ENCODE measurements at regions not wholly inside any gene's neighbourhood (a gene's known extent, or its start where the extent isn't known, plus 50 kb on each side); places are given as distances from the start of the nearest gene placed in this dataset.

- no peak overlapping the region for H3K4me2 ChIP-seq
- H3K4me3 ChIP-seq = no peak overlapping the region
- no peaks in the 10 kb centered on the region for H3K9me3 ChIP-seq (ENCODE audit: low read depth)
- peak overlapping the region; percentile 42 for H3K27ac ChIP-seq
- peaks cover 3% of the 10 kb centered on the region for H3K4me1 ChIP-seq (ENCODE audit: insufficient read depth)
- WGBS (ENCODE audit: low lambda C conversion rate, missing lambda C conversion rate) = 69% methylated on average over 4 of the region's 4 CpGs
- H4K20me1 ChIP-seq (ENCODE audit: insufficient read depth, poor library complexity, severe bottlenecking) = no peaks in the 10 kb centered on the region
- H3K9me2 ChIP-seq (replicated peaks; ENCODE audit: insufficient read depth) = no peaks in the 10 kb centered on the region
- no peaks in the 10 kb centered on the region for H3K27me3 ChIP-seq
- no peak for TF ChIP-seq EZH2phosphoT487 (IDR thresholded peaks at IDR 0.05; ENCODE audit: low read depth, severe bottlenecking, unreplicated experiment)
- no peaks in the 10 kb centered on the region for H3K79me2 ChIP-seq
- H3K36me3 ChIP-seq (replicated peaks; ENCODE audit: insufficient read depth, low read depth) = no peaks in the 10 kb centered on the region
- H2AFZ ChIP-seq = no peak overlapping the region
- no peak for DNase-seq (ENCODE audit: low spot score)
Observed at GRCh38 chr7:79823246-79823951, 311.2 kb upstream of the GNAI1 start.

GRCh38 chr7:79822620-79823240 is 311.9 kb upstream of the GNAI1 start:
- no peak overlapping the region for H2AFZ ChIP-seq
- no peak overlapping the region for H3K4me2 ChIP-seq
- H3K9me2 ChIP-seq (replicated peaks; ENCODE audit: insufficient read depth) = no peaks in the 10 kb centered on the region
- peak overlapping the region; percentile 42 for H3K27ac ChIP-seq
- DNase-seq (ENCODE audit: low spot score) = no peak
- no peaks in the 10 kb centered on the region for H3K79me2 ChIP-seq
- H3K9me3 ChIP-seq (ENCODE audit: low read depth) = no peaks in the 10 kb centered on the region
- peaks cover 3% of the 10 kb centered on the region for H3K4me1 ChIP-seq (ENCODE audit: insufficient read depth)
- no peaks in the 10 kb centered on the region for H4K20me1 ChIP-seq (ENCODE audit: insufficient read depth, poor library complexity, severe bottlenecking)
- TF ChIP-seq CTCF (IDR thresholded peaks at IDR 0.05; ENCODE audit: poor library complexity) (no peak), EZH2phosphoT487 (IDR thresholded peaks at IDR 0.05; ENCODE audit: low read depth, severe bottlenecking, unreplicated experiment) (no peak), EZH2 (IDR thresholded peaks at IDR 0.05; ENCODE audit: borderline replicate concordance) (no peak)
- no peaks in the 10 kb centered on the region for H3K27me3 ChIP-seq
- 57% methylated on average over 2 of the region's 2 CpGs for WGBS (ENCODE audit: low lambda C conversion rate, missing lambda C conversion rate)
- H3K36me3 ChIP-seq (replicated peaks; ENCODE audit: insufficient read depth, low read depth) = no peaks in the 10 kb centered on the region
- H3K4me3 ChIP-seq = no peak overlapping the region

- DNase-seq (ENCODE audit: low spot score) = peak; percentile 70
- H3K79me2 ChIP-seq = no peaks in the 10 kb centered on the region
- H3K27me3 ChIP-seq = no peaks in the 10 kb centered on the region
- peak overlapping the region; percentile 53 for H2AFZ ChIP-seq
- 30% methylated on average over 6 of the region's 6 CpGs for WGBS (ENCODE audit: low lambda C conversion rate, missing lambda C conversion rate)
- no peaks in the 10 kb centered on the region for H3K9me3 ChIP-seq (ENCODE audit: low read depth)
- TF ChIP-seq EZH2 (IDR thresholded peaks at IDR 0.05; ENCODE audit: borderline replicate concordance) (no peak), EZH2phosphoT487 (IDR thresholded peaks at IDR 0.05; ENCODE audit: low read depth, severe bottlenecking, unreplicated experiment) (no peak), CTCF (IDR thresholded peaks at IDR 0.05; ENCODE audit: poor library complexity) (no peak)
- no peak overlapping the region for H3K27ac ChIP-seq
- H3K4me2 ChIP-seq = peak overlapping the region; percentile 66
- peaks cover 3% of the 10 kb centered on the region for H3K4me1 ChIP-seq (ENCODE audit: insufficient read depth)
- H3K36me3 ChIP-seq (replicated peaks; ENCODE audit: insufficient read depth, low read depth) = no peaks in the 10 kb centered on the region
- no peak overlapping the region for H3K4me3 ChIP-seq
- H3K9me2 ChIP-seq (replicated peaks; ENCODE audit: insufficient read depth) = no peaks in the 10 kb centered on the region
- H4K20me1 ChIP-seq (ENCODE audit: insufficient read depth, poor library complexity, severe bottlenecking) = no peaks in the 10 kb centered on the region
Observed at GRCh38 chr7:79820387-79820786, 314.2 kb upstream of the GNAI1 start.

GRCh38 chr7:79810916-79811315 is 323.7 kb upstream of the GNAI1 start:
- H2AFZ ChIP-seq = no peak overlapping the region
- WGBS (ENCODE audit: low lambda C conversion rate, missing lambda C conversion rate) = 84% methylated on average over 2 of the region's 2 CpGs
- H3K4me2 ChIP-seq = no peak overlapping the region
- no peaks in the 10 kb centered on the region for H3K79me2 ChIP-seq
- no peaks in the 10 kb centered on the region for H3K4me1 ChIP-seq (ENCODE audit: insufficient read depth)
- no peaks in the 10 kb centered on the region for H4K20me1 ChIP-seq (ENCODE audit: insufficient read depth, poor library complexity, severe bottlenecking)
- no peaks in the 10 kb centered on the region for H3K27me3 ChIP-seq
- no peak overlapping the region for H3K4me3 ChIP-seq
- no peaks in the 10 kb centered on the region for H3K36me3 ChIP-seq (replicated peaks; ENCODE audit: insufficient read depth, low read depth)
- H3K9me3 ChIP-seq (ENCODE audit: low read depth) = no peaks in the 10 kb centered on the region
- TF ChIP-seq EZH2phosphoT487 (IDR thresholded peaks at IDR 0.05; ENCODE audit: low read depth, severe bottlenecking, unreplicated experiment) (no peak), CTCF (IDR thresholded peaks at IDR 0.05; ENCODE audit: poor library complexity) (no peak), EZH2 (IDR thresholded peaks at IDR 0.05; ENCODE audit: borderline replicate concordance) (no peak)
- no peak for DNase-seq (ENCODE audit: low spot score)
- H3K27ac ChIP-seq = no peak overlapping the region
- no peaks in the 10 kb centered on the region for H3K9me2 ChIP-seq (replicated peaks; ENCODE audit: insufficient read depth)

All from hepatocyte (in vitro differentiated cells).